ENCODE measurements at regions not wholly inside any gene's neighbourhood (a gene's known extent, or its start where the extent isn't known, plus 50 kb on each side); places are given as distances from the start of the nearest gene placed in this dataset.

DNA sequence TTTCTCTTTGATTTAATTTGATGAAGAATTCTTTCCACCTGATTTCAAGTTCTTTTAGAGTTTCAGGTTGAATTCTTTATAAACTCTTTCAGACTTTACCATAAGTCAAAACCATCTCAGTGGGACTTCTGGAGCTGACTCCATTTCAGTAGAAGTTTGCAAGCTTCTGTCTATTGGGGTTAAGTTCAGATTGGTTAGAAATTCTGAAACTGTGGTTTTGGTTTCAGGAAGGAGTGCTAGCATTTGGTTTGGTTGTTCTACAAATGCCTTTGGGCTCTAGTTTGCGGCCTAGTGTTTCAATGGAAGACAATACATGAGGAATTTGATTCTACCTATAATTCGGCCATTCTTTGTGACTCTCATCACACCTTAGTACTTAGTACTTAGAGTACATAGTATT, 176.8 kb upstream of the RHOBTB1 start:
- no peak for DNase-seq (ENCODE audit: low read depth, low spot score)

GRCh38 chr10:61119573-61119972, 175.6 kb upstream of the RHOBTB1 start:
- no peak overlapping the region for H3K4me3 ChIP-seq (ENCODE audit: low read length)
- no peak for DNase-seq (ENCODE audit: low read depth, low spot score)

More for the DNA sequence above, 176.8 kb upstream of the RHOBTB1 start:
- H3K4me3 ChIP-seq (ENCODE audit: low read length): no peak overlapping the region

DNA sequence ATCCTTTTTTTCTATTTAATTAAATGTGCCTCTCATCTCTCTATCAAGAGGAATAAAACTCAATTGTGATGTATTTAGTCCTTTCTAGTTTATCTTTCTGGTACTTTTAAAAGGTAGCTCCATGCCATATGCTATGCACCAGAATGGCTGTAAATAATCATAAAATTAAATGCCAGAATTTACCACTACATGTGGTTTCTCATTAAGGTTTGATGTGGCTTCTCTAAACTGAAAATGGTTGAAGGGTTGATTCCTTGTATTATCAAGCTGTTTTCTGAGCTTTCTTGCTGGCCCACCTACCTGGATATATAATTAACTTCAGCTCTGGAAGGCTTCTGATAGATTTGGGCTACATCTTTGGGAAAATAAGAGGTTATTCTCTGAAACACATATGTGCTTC, 171.9 kb upstream of the RHOBTB1 start:
- DNase-seq (ENCODE audit: low read depth, low spot score): peak; percentile 7
- H3K4me3 ChIP-seq (ENCODE audit: low read length): no peak overlapping the region

GRCh38 chr10:61112771-61113170, 168.8 kb upstream of the RHOBTB1 start:
- H3K4me3 ChIP-seq (ENCODE audit: low read length): no peak overlapping the region
- DNase-seq (ENCODE audit: low read depth, low spot score): no peak

- no peak for DNase-seq (ENCODE audit: low read depth, low spot score)
- no peak overlapping the region for H3K4me3 ChIP-seq (ENCODE audit: low read length)
Measured at GRCh38 chr10:61110936-61111335, 167.0 kb upstream of the RHOBTB1 start.

DNA sequence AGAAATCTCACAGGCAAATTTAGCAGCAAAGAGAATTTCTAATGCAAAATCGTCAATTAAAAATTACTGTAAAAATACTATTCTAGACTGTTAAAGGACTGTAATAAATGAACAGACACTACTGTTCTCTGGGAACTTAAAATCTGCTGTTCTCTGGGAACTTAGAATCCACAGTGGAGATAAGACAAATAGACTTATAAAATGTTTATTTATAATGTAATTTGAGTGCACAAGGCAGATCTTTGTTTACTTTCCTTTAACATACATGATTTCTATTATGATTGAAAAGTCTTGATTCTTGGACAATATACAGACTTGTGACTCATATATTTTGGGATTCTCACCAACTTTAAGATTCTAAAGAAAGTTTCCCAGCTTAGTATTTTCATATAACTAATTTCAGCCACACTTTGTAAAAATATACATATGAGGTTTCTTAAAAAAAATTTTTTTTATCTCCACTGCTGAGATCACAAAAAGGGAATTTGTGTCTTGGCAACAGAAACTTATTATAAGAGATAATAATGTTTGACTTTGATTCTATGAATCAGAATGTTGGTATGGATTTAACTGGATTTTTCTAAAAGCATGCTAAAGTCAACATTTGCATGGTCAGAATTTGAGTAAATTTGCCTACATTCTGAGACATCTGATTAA, 166.3 kb upstream of the RHOBTB1 start:
- no peak overlapping the region for H3K4me3 ChIP-seq (ENCODE audit: low read length)
- no peak for DNase-seq (ENCODE audit: low read depth, low spot score)

DNA sequence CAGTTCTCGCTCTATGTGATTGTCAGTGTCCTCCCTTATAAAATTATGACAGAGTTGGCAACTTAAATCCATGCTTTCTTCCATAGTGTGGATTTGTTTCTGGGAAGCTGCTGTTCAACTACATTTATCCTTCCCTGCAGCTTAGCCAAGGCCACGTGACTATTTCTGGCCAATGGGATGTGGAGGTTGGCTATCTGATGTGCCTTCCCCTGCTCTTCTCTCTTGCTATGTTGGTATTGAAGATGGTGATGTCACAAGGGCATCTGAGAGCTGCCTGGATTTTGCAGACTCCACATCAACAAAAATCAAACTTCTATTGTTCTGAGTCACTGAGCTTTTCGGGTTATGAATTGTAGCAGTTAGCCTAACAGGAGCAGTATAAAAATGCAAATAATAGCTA, 164.9 kb upstream of the RHOBTB1 start:
- DNase-seq (ENCODE audit: low read depth, low spot score): no peak
- no peak overlapping the region for H3K4me3 ChIP-seq (ENCODE audit: low read length)

DNA sequence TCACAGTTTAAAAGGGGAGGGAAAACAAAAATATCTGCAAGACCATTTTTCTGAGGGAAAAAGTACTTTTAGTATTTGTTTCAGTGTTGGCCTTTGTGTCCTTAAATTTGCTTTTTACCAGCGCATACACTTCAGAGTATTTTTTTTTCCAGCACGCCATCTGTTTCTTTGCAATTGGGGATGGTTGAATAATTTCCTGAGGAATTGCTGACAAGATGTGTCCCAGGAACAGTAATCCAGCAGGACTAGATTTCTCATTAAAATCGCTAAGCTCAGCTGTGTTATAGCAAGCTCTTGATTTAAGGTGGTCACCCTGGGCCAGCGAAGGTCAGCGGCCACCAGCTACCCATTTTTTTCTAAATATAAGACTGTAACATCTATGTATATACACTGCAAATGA, 156.9 kb upstream of the RHOBTB1 start:
- H3K4me3 ChIP-seq (ENCODE audit: low read length): no peak overlapping the region
- no peak for DNase-seq (ENCODE audit: low read depth, low spot score)

- no peak for DNase-seq (ENCODE audit: low read depth, low spot score)
- no peak overlapping the region for H3K4me3 ChIP-seq (ENCODE audit: low read length)
Measured at GRCh38 chr10:61099756-61100155, 155.8 kb upstream of the RHOBTB1 start.

DNA sequence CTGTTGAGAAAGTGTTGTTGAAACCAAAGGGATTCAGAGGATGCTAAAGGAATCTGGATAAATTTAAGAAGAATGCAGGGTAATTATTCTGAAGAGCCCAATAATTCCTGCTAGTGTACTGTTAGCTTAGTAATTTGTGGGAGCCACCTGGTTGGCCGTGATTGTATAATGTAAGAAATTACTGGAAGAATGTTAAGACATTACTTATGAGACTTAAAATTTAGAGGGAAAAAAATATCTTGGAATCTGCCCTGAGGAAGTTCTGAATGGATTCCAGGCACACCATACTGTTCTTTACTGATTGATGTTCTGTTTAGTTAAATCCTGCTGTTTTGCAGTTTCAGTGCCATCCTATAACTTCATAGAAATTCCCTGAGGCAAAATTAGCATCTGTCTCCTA, 155.0 kb upstream of the RHOBTB1 start:
- no peak for DNase-seq (ENCODE audit: low read depth, low spot score)
- no peak overlapping the region for H3K4me3 ChIP-seq (ENCODE audit: low read length)

GRCh38 chr10:61097026-61097425, 153.0 kb upstream of the RHOBTB1 start:
- DNase-seq (ENCODE audit: low read depth, low spot score): no peak
- H3K4me3 ChIP-seq (ENCODE audit: low read length): no peak overlapping the region

GRCh38 chr10:61096056-61096455, 152.1 kb upstream of the RHOBTB1 start:
- no peak for DNase-seq (ENCODE audit: low read depth, low spot score)
- H3K4me3 ChIP-seq (ENCODE audit: low read length): no peak overlapping the region

DNA sequence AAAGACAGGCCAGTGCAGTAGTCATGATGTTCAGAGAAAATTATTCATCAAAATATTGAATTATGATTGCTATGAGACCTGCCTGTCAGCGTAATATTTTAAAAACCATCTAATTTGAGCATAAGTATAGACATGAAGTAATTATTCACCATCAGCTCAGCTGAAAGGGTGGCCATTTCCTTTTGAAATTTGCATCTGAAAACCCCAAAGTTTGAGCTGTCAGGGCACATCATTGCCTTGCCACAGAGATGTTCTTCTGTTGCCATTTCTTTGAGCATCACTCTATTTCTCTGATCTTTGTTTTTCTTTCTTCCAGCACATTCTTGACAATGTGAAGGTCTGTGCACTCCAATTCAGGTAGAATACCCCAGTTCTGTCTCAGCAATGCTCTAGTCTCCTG, 147.5 kb upstream of the RHOBTB1 start:
- no peak overlapping the region for H3K4me3 ChIP-seq (ENCODE audit: low read length)
- DNase-seq (ENCODE audit: low read depth, low spot score): no peak

DNA sequence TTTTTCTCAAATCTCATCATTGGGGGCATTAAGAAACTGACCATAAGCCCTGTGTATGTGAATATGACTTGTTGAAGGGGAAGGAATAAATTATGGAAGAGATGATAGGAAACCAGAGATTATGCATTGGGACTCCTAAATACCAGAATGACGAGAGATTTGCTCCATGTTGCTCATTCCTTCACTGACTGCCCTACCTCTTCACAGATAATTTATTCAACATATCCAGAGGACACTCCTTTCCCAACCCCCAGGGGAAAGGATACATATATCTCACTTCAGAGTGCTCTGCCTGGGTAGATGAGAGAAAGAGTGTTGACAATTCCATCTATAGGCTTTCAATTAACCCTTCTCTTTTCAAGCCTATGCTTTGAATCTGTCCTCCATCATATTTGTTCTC, 145.3 kb upstream of the RHOBTB1 start:
- H3K4me3 ChIP-seq (ENCODE audit: low read length): no peak overlapping the region
- DNase-seq (ENCODE audit: low read depth, low spot score): no peak

DNA sequence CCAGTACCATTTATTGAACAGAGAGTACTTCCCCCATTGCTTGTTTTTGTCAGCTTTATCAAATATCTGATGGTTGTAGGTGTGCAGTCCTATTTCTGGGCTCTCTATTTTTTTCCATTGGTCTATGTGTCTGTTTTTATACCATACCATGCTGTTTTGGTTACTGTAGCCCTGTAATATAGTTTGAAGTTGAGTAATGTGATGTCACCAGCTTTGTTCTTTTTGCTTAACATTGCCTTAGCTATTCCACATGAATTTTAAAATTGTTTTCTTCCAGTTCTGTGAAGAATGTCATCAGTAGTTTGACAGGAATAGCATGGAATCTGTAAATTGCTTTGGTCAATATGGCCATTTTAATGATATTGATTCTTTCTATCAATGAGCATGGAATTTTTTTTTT, 140.5 kb upstream of the RHOBTB1 start:
- no peak overlapping the region for H3K4me3 ChIP-seq (ENCODE audit: low read length)
- DNase-seq (ENCODE audit: low read depth, low spot score): no peak

DNA sequence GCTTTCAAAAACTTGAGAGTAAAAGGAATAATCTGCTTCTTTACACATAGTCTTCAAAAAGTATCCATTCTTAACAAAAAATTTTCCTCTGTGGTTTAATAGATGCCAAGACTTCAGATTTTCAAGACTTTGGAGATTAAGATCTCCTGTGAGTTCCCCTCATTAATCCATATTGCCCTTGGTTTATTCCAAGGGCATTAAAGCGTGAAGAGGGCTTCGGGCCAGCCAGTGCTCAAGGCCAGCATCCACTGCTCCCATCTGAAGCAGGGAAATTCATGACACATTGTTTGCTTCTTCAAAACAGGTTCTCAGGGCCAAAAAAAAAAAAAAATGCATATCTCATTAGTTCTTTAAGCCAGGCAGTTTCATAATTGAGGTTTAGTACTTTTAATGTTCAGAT, 137.3 kb upstream of the RHOBTB1 start:
- no peak for DNase-seq (ENCODE audit: low read depth, low spot score)
- H3K4me3 ChIP-seq (ENCODE audit: low read length): no peak overlapping the region

DNA sequence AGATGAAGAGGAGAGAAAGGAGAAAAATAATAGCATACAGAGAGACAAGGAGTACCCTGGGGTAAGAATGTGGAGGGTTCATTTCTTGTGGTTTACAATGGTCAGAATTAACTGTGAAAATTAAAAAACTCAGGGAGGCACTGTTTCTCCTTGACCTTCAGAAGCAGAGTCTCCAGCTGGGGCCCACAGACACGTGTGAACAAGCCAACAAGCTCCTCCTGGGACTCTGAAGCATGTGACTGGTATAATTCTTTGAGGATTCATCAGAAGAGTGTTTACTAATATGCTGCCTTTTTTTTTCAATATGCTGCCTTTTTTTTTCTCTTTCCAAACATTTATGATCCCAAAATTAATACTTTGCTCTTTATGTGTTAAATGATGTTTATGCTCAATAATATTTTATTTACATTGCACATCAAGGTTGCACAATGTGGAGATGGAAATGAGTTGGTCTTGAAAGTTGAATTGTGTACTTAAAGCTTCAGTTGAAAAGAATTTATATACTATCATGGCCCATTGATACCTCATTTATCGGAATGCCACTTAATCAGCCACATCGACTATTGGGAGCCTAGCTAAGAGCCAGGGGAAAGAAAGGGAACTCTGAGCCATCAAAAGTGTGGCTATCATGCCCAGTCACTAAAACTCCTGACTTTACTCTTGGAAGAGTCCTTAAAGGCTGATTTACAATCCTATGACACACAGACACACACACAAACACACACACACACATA, 134.7 kb upstream of the RHOBTB1 start:
- DNase-seq (ENCODE audit: low read depth, low spot score): no peak
- H3K4me3 ChIP-seq (ENCODE audit: low read length): no peak overlapping the region

- H3K4me3 ChIP-seq (ENCODE audit: low read length): no peak overlapping the region
- DNase-seq (ENCODE audit: low read depth, low spot score): no peak
Measured at GRCh38 chr10:61076572-61077114, 132.7 kb upstream of the RHOBTB1 start.

DNA sequence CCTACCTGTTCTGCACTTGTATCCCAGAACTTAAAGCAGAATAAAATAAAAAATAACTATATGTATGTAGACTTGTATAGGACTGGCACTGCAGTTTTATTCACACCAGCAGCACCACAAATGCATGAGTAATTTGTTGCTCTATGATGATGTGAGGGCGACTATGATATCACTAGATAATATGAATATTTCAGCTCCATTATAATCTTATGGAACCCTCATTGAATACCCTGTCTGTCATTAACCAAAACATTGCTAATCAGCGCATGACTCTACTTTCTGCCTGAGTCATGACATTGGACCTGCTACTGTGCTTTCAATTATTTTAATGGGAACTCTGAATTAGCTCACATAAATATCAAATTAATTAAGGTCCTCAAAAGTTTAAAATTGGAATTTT, 129.4 kb upstream of the RHOBTB1 start:
- DNase-seq (ENCODE audit: low read depth, low spot score): no peak
- H3K4me3 ChIP-seq (ENCODE audit: low read length): no peak overlapping the region

GRCh38 chr10:61071580-61071979, 127.6 kb upstream of the RHOBTB1 start:
- no peak for DNase-seq (ENCODE audit: low read depth, low spot score)
- H3K4me3 ChIP-seq (ENCODE audit: low read length): no peak overlapping the region

- DNase-seq (ENCODE audit: low read depth, low spot score): no peak
- H3K4me3 ChIP-seq (ENCODE audit: low read length): no peak overlapping the region
Measured at GRCh38 chr10:61068471-61068870, 124.5 kb upstream of the RHOBTB1 start.

Data from Jurkat, Clone E6-1 (cell line).